Mesenchymal stem cell (in vitro differentiated cells and primary cell): ENCODE measurements at regions not wholly inside any gene's neighbourhood (a gene's known extent, or its start where the extent isn't known, plus 50 kb on each side); places are given as distances from the start of the nearest gene placed in this dataset.

Source experiments
- DNase-seq: peaks from one replicate; pipeline ENCODE4 v3.0.0-alpha.2; 2013
- H2AFZ ChIP-seq: one replicate; pipeline ENCODE4 v1.6.1; 2013; ENCODE audit warnings: low read depth, mild to moderate bottlenecking, control low read depth, inconsistent platforms, low read length, moderate library complexity
- H2AK5ac ChIP-seq: 2 replicates; pipeline ENCODE4 v1.6.1; 2013; ENCODE audit warnings: low read length, moderate library complexity, mild to moderate bottlenecking, inconsistent platforms; ENCODE audit not compliant: severe bottlenecking
- H2BK120ac ChIP-seq: one replicate; pipeline ENCODE4 v1.6.1; 2013; ENCODE audit warnings: low read depth, mild to moderate bottlenecking, inconsistent platforms, low read length, moderate library complexity
- H2BK12ac ChIP-seq, 2 experiments: one replicate each; pipeline ENCODE4 v1.6.1; 2013; ENCODE audit warnings: inconsistent platforms in 2 of 2, low read length in 2 of 2, mild to moderate bottlenecking in 2 of 2, moderate library complexity in 2 of 2, control low read depth in 1 of 2
- H2BK15ac ChIP-seq: one replicate; pipeline ENCODE4 v1.6.1; 2013; ENCODE audit warnings: mild to moderate bottlenecking, low read depth, inconsistent platforms; ENCODE audit not compliant: poor library complexity, severe bottlenecking
- H2BK5ac ChIP-seq: 2 replicates; pipeline ENCODE4 v1.6.1; 2013; ENCODE audit warnings: low read depth, mild to moderate bottlenecking, low read length, control low read depth, inconsistent platforms; ENCODE audit not compliant: poor library complexity, severe bottlenecking
- H3K14ac ChIP-seq, 2 experiments: one replicate each; pipeline ENCODE4 v1.6.1; 2013; ENCODE audit warnings: inconsistent platforms in 2 of 2, low read length in 2 of 2, control low read depth in 1 of 2, mild to moderate bottlenecking in 1 of 2, moderate library complexity in 1 of 2
- H3K18ac ChIP-seq, 2 experiments: one replicate each; pipeline ENCODE4 v1.6.1; 2013; ENCODE audit warnings: inconsistent platforms in 2 of 2, low read length in 2 of 2, control low read depth in 1 of 2, low read depth in 1 of 2, mild to moderate bottlenecking in 1 of 2
- H3K23ac ChIP-seq, 2 experiments: one replicate each; pipeline ENCODE4 v1.6.1; 2013; ENCODE audit warnings: inconsistent platforms in 2 of 2, low read length in 2 of 2, mild to moderate bottlenecking in 2 of 2, moderate library complexity in 2 of 2, control low read depth in 1 of 2
- H3K27ac ChIP-seq: 2 replicates; pipeline ENCODE4 v1.5.1; 2013; ENCODE audit warnings: mild to moderate bottlenecking, moderate library complexity, low read length, control low read depth, inconsistent platforms; ENCODE audit not compliant: poor library complexity, severe bottlenecking
- H3K27me3 ChIP-seq, 2 experiments: 2 replicates each; pipeline versions ENCODE4 v1.6.1 to v1.7.0; 2013; ENCODE audit warnings: low read length in 2 of 2, mild to moderate bottlenecking in 2 of 2, moderate library complexity in 2 of 2, control low read depth in 1 of 2, inconsistent platforms in 1 of 2; ENCODE audit not compliant: control insufficient read depth in 1 of 2, insufficient read depth in 1 of 2
- H3K36me3 ChIP-seq, 2 experiments: 2 replicates each; pipeline versions ENCODE4 v1.6.1 to v1.7.0; 2013; ENCODE audit warnings: low read length in 2 of 2, control low read depth in 1 of 2, inconsistent platforms in 1 of 2, low read depth in 1 of 2, mild to moderate bottlenecking in 1 of 2; ENCODE audit not compliant: insufficient read depth in 2 of 2, control insufficient read depth in 1 of 2
- H3K4ac ChIP-seq, 2 experiments: one replicate each; pipeline ENCODE4 v1.6.1; 2013; ENCODE audit warnings: inconsistent platforms in 2 of 2, low read length in 2 of 2, mild to moderate bottlenecking in 2 of 2, moderate library complexity in 2 of 2, control low read depth in 1 of 2, low read depth in 1 of 2
- H3K4me1 ChIP-seq: 2 replicates; pipeline ENCODE4 v1.6.1; 2013; ENCODE audit warnings: low read depth, low read length, control low read depth; ENCODE audit not compliant: control insufficient read depth, insufficient read depth
- H3K4me2 ChIP-seq: 2 replicates; pipeline ENCODE4 v1.6.1; 2013; ENCODE audit warnings: low read length, mild to moderate bottlenecking, inconsistent platforms; ENCODE audit not compliant: poor library complexity, severe bottlenecking
- H3K4me3 ChIP-seq, 2 experiments: 2 replicates each; pipeline versions ENCODE4 v1.5.1 to v1.7.0; 2013; ENCODE audit warnings: low read length in 2 of 2, mild to moderate bottlenecking in 2 of 2, control low read depth in 1 of 2, low read depth in 1 of 2; ENCODE audit not compliant: insufficient read depth in 1 of 2
- H3K79me1 ChIP-seq: replicated peaks from 2 replicates; pipeline ENCODE4 v1.6.1; 2013; ENCODE audit warnings: mild to moderate bottlenecking, control low read depth, low read length, inconsistent platforms; ENCODE audit not compliant: poor library complexity, severe bottlenecking
- H3K9ac ChIP-seq: 2 replicates; pipeline ENCODE4 v1.7.0; 2013; ENCODE audit warnings: mild to moderate bottlenecking, low read length, moderate library complexity
- H3K9me3 ChIP-seq: 2 replicates; pipeline ENCODE4 v1.7.0; 2013; ENCODE audit warnings: mild to moderate bottlenecking, low read length; ENCODE audit not compliant: control insufficient read depth
- H4K8ac ChIP-seq: one replicate; pipeline ENCODE4 v1.6.1; 2013; ENCODE audit warnings: inconsistent platforms, mild to moderate bottlenecking, low read length, moderate library complexity
- H4K91ac ChIP-seq: one replicate; pipeline ENCODE4 v1.6.1; 2013; ENCODE audit warnings: mild to moderate bottlenecking, low read length, inconsistent platforms
- WGBS: methylation state at CpG from one replicate; pipeline ENCODE4 v1.1.7; 2013; ENCODE audit warnings: mixed read lengths; 5-methylcytosine and 5-hydroxymethylcytosine counted together

GRCh38 chr18:56066524-56067213, 478.7 kb upstream of the TCF4 start:
- H3K27ac ChIP-seq = no peak overlapping the region
- no peaks in the 10 kb centered on the region for H3K79me1 ChIP-seq
- DNase-seq = no peak
- no peaks in the 10 kb centered on the region for H3K4me1 ChIP-seq
- WGBS = no CpG with 5 or more reads among the region's 2 CpGs
- H3K9ac ChIP-seq = no peak overlapping the region
- H3K18ac ChIP-seq = no peak overlapping the region
- no peak overlapping the region for H2AFZ ChIP-seq
- H3K36me3 ChIP-seq = no peaks in the 10 kb centered on the region
- no peak overlapping the region for H3K4me2 ChIP-seq
- no peak overlapping the region for H2BK5ac ChIP-seq
- no peak overlapping the region for H2BK120ac ChIP-seq
- H3K27me3 ChIP-seq = no peaks in the 10 kb centered on the region
- H4K91ac ChIP-seq = no peak overlapping the region
- no peak overlapping the region for H3K4ac ChIP-seq
- H3K9me3 ChIP-seq = no peaks in the 10 kb centered on the region
- no peak overlapping the region for H4K8ac ChIP-seq
- no peak overlapping the region for H2AK5ac ChIP-seq
- no peak overlapping the region for H2BK12ac ChIP-seq
- no peak overlapping the region for H3K23ac ChIP-seq
- H3K14ac ChIP-seq = no peak overlapping the region
- no peak overlapping the region for H2BK15ac ChIP-seq
- peak overlapping the region in 1 of 2 experiments; percentile 8 for H3K4me3 ChIP-seq

GRCh38 chr18:56065086-56065485, 477.1 kb upstream of the TCF4 start:
- H2BK12ac ChIP-seq = no peak overlapping the region
- no peak overlapping the region for H3K4ac ChIP-seq
- no peak overlapping the region for H2BK120ac ChIP-seq
- H2BK5ac ChIP-seq = no peak overlapping the region
- H4K8ac ChIP-seq = no peak overlapping the region
- no peak overlapping the region for H4K91ac ChIP-seq
- H3K9me3 ChIP-seq = no peaks in the 10 kb centered on the region
- H3K14ac ChIP-seq = no peak overlapping the region
- H3K4me1 ChIP-seq = no peaks in the 10 kb centered on the region
- no peak overlapping the region for H3K23ac ChIP-seq
- H3K79me1 ChIP-seq = no peaks in the 10 kb centered on the region
- no peak overlapping the region for H2BK15ac ChIP-seq
- no peak overlapping the region for H3K27ac ChIP-seq
- no peak overlapping the region for H3K18ac ChIP-seq
- no peak overlapping the region for H3K4me3 ChIP-seq
- DNase-seq = no peak
- no peaks in the 10 kb centered on the region for H3K36me3 ChIP-seq
- no peak overlapping the region for H3K4me2 ChIP-seq
- H2AK5ac ChIP-seq = no peak overlapping the region
- 91% methylated on average over 3 of the region's 3 CpGs for WGBS
- H3K27me3 ChIP-seq = no peaks in the 10 kb centered on the region
- no peak overlapping the region for H2AFZ ChIP-seq
- no peak overlapping the region for H3K9ac ChIP-seq

- H3K14ac ChIP-seq = no peak overlapping the region
- H3K36me3 ChIP-seq = no peaks in the 10 kb centered on the region
- no peak for DNase-seq
- H3K4ac ChIP-seq = no peak overlapping the region
- H2BK15ac ChIP-seq = no peak overlapping the region
- H2BK12ac ChIP-seq = no peak overlapping the region
- no peak overlapping the region for H3K18ac ChIP-seq
- H4K8ac ChIP-seq = no peak overlapping the region
- H2AK5ac ChIP-seq = no peak overlapping the region
- H3K4me3 ChIP-seq = no peak overlapping the region
- no peak overlapping the region for H2AFZ ChIP-seq
- H3K79me1 ChIP-seq = no peaks in the 10 kb centered on the region
- H3K27me3 ChIP-seq = no peaks in the 10 kb centered on the region
- no peak overlapping the region for H3K23ac ChIP-seq
- H3K9me3 ChIP-seq = no peaks in the 10 kb centered on the region
- no peak overlapping the region for H3K9ac ChIP-seq
- WGBS = 60% methylated on average over 1 of the region's 2 CpGs
- no peaks in the 10 kb centered on the region for H3K4me1 ChIP-seq
- H3K27ac ChIP-seq = no peak overlapping the region
- no peak overlapping the region for H4K91ac ChIP-seq
- no peak overlapping the region for H2BK120ac ChIP-seq
- no peak overlapping the region for H2BK5ac ChIP-seq
- H3K4me2 ChIP-seq = no peak overlapping the region
Observed at GRCh38 chr18:56062931-56063330, 474.9 kb upstream of the TCF4 start.

GRCh38 chr18:56060967-56061541, 473.1 kb upstream of the TCF4 start:
- Histone ChIP-seq H3K9ac (no peak overlapping the region), H3K14ac (no peak overlapping the region), H2BK12ac (no peak overlapping the region), H2BK5ac (no peak overlapping the region), H3K79me1 (no peaks in the 10 kb centered on the region), H3K4ac (no peak overlapping the region), H3K36me3 (no peaks in the 10 kb centered on the region), H3K4me1 (no peaks in the 10 kb centered on the region), H3K23ac (no peak overlapping the region), H2AFZ (no peak overlapping the region), H3K18ac (no peak overlapping the region), H3K4me2 (no peak overlapping the region), H3K4me3 (no peak overlapping the region), H2AK5ac (no peak overlapping the region), H2BK120ac (no peak overlapping the region), H2BK15ac (no peak overlapping the region), H3K27ac (no peak overlapping the region), H4K8ac (no peak overlapping the region), H3K9me3 (no peaks in the 10 kb centered on the region), H3K27me3 (no peaks in the 10 kb centered on the region), H4K91ac (no peak overlapping the region)
- DNase-seq = no peak
- WGBS = 78% methylated on average over 2 of the region's 2 CpGs
